HG02642 (cell line): ENCODE measurements at regions not wholly inside any gene's neighbourhood (a gene's known extent, or its start where the extent isn't known, plus 50 kb on each side); places are given as distances from the start of the nearest gene placed in this dataset.
"Not testable (repeated sequence)": the region's sequence is repeated elsewhere in the genome, so short reads cannot be mapped to it uniquely, and the experiment has no call there.

ENCODE experiments used
- ATAC-seq: cut with Tn5 transposase; IDR thresholded peaks from one replicate; pipeline ENCODE4 v1.9.1; 2021; ENCODE audit warnings: mild to moderate bottlenecking; ENCODE audit not compliant: unreplicated experiment, poor library complexity

GRCh38 chr6:170008294-170008785, 256.9 kb downstream of the ERMARD start:
- no peak for ATAC-seq

GRCh38 chr6:170007468-170008293, 256.3 kb downstream of the ERMARD start:
- ATAC-seq = no peak

DNA sequence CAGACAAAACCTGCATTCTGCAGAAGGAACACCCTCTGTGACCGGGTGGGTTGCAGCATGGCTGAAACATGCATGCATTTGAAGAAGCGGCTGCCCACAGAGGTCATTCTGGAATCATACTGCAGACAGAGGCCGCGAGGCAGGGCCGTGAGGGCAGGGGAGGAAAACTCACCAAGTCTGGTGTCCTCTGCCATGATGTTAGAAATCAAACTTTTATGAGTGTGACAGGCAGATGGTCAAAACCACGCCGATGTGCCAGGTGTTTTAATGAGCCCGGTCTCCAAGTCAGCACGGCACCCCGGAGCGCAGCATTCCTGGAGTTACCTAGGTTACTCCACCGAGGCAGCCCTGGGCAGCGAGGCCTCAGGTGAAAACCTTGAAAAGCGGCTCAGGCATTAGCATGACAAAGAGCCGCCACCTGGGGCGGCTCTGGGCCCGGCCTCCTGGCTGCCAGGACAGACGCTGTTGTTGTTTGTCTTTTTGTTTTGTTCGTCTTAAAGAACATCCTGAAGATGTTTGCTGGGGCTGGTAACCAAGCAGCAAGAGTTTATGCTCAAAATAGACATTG, 255.6 kb downstream of the ERMARD start:
- ATAC-seq = no peak

DNA sequence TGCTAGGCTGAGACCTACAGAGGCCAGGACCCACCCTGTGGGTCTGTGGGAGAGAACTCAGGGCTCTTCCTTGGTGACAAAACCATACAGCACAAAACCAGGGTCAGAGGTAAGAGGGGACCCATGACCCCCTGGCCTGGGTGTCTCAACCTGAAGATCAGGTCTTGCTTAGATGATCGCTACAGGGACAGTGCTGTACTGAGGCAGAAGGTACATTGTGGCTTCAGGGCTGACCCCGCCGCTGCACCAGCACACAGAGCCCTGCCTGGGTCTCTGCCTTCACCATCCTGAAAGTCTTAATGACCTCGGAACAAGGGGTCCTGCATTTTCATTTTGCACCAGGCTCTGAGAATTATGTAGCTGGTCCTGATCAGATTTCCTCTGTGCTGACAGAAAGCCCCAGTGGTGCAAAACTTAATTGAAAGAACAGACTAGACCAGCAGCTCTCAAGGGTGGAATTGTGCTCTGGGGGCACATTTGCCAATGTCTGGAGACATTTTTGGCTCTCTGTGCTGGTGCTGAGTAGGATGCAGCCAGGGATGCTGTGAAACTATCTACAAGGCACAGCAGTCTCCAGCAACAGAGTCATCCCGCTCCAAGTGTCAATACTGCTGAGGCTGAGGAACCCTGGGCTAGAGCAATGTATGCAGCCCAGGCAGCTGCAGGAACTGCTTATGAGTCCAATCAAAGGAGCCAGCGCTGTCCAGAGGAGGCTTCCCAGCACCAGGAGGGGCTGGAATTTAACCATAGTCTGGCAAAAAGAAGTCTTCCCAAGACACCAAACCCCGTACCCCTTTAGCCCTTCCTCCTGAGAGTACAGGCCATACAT, 254.9 kb downstream of the ERMARD start:
- no peak for ATAC-seq

DNA sequence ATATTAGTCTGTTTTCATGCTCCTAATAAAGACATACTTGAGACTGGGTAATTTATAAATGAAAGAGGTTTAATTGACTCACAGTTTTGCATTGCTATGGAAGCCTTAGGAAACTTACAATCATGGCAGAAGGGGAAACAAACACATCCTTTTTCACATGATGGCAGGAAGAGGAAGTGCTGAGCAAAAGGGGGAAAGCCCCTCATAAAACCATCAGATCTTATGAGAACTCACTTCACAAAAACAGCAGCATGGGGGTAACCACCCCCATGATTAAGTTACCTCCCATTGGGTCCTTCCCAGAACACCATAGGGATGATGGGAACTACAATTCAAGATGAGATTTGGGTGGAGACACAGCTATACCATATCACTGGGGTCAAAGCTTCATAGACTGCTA, 254.2 kb downstream of the ERMARD start:
- ATAC-seq = no peak

GRCh38 chr6:170004585-170005210, 253.3 kb downstream of the ERMARD start:
- no peak for ATAC-seq

DNA sequence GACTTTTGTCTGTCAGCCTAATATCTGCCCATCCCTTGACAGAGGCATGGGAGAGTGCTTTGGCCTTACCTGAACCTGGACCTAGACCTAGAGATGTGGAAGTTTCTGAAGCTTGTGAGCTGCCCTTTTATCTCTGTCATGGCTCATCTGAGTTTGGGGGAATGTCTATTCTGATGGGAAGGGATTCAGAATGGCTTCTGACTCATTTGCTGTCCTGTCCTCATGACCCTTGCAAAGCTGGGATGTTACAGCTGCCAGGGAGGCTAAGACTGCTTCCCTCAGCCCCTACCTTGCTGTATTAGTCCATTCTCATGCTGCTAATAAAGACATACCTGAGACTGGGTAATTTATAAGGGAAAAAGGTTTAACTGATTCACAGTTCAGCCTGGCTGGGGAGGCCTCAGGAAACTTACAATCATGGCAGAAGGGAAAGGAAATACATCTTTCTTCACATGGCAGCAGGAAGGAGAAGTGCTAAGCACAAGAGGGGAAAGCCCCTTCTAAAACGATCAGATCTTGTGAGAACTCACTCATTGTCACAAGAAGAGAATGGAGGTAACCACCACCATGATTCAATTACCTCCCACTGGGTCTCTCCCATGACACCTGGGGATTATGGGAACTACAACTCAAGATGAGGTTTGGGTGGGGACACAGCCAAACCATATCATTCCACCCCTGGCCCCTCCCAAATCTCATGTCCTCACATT, 252.2 kb downstream of the ERMARD start:
- ATAC-seq = no peak

DNA sequence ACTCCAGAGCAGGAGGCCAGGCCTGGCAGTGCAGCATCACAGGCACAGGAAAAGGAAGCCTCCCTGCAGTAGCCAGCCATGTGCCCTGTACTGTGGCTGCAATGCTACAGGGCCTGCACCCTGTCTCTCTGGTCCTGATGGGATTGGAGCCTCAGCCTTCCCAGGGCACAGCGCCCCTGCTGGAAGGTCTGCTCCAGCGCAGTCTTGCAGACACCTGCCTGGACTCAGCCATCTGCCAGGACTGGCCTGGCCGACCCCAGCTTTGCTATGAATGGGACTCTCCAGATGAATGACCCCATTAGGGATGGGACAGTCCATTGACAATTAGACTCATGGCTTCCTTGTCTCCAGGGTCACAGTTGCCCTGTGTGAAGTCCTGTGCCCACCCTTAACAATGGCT, 251.6 kb downstream of the ERMARD start:
- ATAC-seq = no peak

- not testable (repeated sequence) for ATAC-seq
Measured at GRCh38 chr6:170001782-170002181, 250.4 kb downstream of the ERMARD start.

DNA sequence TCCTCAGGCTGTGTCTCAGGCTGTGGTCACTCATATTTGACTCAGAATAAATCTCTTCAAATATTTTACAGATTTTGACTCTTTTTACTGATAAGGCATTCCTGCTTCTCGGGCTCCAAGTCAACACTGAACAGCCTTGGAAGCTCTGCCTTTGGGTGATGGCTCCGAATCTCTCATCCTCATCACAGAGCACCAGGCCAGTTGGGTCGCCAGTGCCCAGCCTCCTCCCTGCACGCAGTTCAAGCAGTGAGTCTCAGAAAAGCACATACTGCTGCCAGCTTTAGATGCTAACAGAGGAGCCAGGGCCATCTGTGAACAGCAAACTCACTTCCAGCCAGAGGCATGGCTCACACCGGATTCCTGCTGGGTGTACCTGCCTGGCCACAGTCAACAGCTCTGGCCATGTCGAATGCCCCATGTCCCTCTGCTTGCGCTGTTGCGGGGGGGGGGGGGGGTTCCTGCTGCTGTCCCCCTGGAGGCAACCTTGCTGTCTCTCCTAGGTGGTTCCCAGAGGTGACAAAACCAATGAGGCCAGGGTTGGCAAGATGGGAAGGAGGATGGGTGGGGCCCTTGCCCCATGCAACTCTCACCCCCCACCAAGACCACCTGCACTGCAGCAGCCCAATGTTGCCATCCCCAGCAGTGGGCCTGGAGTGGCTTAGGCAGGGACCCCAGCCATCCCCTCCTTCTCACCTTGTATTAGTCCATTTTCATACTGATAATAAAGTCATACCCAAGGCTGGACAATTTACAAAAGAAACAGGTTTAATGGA, 248.8 kb downstream of the ERMARD start:
- no peak for ATAC-seq

GRCh38 chr6:169999367-169999766, 247.9 kb downstream of the ERMARD start:
- no peak for ATAC-seq

- no peak for ATAC-seq
Measured at GRCh38 chr6:169998457-169998856, 247.0 kb downstream of the ERMARD start.

GRCh38 chr6:169997930-169998218, 246.5 kb downstream of the ERMARD start:
- ATAC-seq = no peak

- no peak for ATAC-seq
Measured at GRCh38 chr6:169997187-169997929, 245.9 kb downstream of the ERMARD start.

DNA sequence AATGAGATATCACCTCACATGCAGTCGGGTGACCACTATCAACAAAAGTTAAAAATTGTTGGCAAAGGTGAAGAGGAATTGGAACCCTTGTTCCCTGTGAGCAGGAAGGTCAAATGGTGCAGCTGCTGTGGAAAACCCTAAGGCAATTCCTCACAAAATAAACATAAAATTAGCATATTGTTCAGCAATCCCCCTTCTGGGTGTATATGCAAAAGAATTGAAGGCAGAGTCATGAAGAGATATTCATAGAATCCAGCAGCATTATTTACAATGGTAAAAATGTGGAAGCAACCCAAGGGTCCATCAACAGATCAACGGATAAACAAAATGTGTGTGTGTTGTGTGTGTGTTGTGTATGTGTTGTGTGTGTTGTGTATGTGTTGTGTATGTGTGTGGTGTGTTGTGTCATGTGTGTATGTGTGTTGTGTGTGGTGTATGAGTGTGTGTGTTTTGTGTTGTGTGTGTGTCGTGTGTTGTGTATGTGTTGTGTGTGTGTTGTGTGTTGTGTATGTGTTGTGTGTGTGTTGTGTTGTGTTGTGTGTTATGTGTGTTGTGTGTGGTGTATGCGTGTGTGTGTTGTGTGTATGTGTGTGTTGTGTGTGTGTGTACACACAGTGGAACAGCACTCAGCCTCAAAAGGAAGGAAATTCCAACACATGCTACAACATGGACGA, 245.1 kb downstream of the ERMARD start:
- no peak for ATAC-seq

GRCh38 chr6:169994739-169995138, 243.3 kb downstream of the ERMARD start:
- ATAC-seq = no peak

- ATAC-seq = no peak
Measured at GRCh38 chr6:169993861-169994481, 242.5 kb downstream of the ERMARD start.

GRCh38 chr6:169991913-169992312, 240.5 kb downstream of the ERMARD start:
- no peak for ATAC-seq
